ENCODE measurements at regions not wholly inside any gene's neighbourhood (a gene's known extent, or its start where the extent isn't known, plus 50 kb on each side); places are given as distances from the start of the nearest gene placed in this dataset.

DNA sequence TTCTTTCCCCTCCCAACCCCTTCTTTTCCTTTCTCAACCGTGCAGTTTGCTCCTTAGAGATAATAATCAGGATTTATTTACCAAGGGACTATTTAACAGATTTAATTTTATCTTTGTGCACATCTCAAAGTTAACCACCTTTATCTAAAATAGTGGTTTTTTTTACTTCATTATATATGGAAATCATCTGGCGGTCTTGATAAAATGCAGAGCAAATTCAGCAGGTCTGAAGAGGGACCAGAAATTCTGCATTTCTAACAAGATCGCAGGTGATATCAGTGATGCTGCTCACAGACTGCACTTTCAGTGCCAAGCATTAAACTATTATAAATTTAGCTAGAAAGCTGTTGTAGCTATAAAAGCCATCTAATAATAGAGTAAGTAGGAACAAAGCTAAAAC, 83.4 kb upstream of the NEGR1 start:
- peak; percentile 26 for FAIRE-seq
- H3K9me1 ChIP-seq (replicated peaks; ENCODE audit: control insufficient read depth, extremely low read depth, insufficient read depth, low read length): no peaks in the 10 kb centered on the region
- no peak for DNase-seq (ENCODE audit: low read depth, low spot score)
- no peak overlapping the region for H3K27ac ChIP-seq (ENCODE audit: insufficient read depth, low read depth, low read length)
- TF ChIP-seq POLR2A (IDR thresholded peaks at IDR 0.05; ENCODE audit: low read depth, low read length): no peak
- TF ChIP-seq MYC (IDR thresholded peaks at IDR 0.05; ENCODE audit: low read depth, low read length): no peak
- TF ChIP-seq, protein P1, sequence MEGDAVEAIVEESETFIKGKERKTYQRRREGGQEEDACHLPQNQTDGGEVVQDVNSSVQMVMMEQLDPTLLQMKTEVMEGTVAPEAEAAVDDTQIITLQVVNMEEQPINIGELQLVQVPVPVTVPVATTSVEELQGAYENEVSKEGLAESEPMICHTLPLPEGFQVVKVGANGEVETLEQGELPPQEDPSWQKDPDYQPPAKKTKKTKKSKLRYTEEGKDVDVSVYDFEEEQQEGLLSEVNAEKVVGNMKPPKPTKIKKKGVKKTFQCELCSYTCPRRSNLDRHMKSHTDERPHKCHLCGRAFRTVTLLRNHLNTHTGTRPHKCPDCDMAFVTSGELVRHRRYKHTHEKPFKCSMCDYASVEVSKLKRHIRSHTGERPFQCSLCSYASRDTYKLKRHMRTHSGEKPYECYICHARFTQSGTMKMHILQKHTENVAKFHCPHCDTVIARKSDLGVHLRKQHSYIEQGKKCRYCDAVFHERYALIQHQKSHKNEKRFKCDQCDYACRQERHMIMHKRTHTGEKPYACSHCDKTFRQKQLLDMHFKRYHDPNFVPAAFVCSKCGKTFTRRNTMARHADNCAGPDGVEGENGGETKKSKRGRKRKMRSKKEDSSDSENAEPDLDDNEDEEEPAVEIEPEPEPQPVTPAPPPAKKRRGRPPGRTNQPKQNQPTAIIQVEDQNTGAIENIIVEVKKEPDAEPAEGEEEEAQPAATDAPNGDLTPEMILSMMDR (IDR thresholded peaks at IDR 0.05; ENCODE audit: extremely low read depth in 1 of 2, insufficient read depth in 1 of 2, low read depth in 1 of 2, low read length in 2 of 2): no peak
- no peak for TF ChIP-seq EZH2 (IDR thresholded peaks at IDR 0.05; ENCODE audit: borderline replicate concordance, low read depth, low read length, severe bottlenecking)
- no peak for TF ChIP-seq POLR2AphosphoS5 (IDR thresholded peaks at IDR 0.05; ENCODE audit: insufficient read depth, low read depth, low read length)
- TF ChIP-seq, protein P2, sequence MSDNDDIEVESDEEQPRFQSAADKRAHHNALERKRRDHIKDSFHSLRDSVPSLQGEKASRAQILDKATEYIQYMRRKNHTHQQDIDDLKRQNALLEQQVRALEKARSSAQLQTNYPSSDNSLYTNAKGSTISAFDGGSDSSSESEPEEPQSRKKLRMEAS (IDR thresholded peaks at IDR 0.05; ENCODE audit: insufficient read depth, insufficient read length): no peak
- TF ChIP-seq FOS (IDR thresholded peaks at IDR 0.05; ENCODE audit: borderline replicate concordance, insufficient read depth, low read length): no peak
- no peak for TF ChIP-seq GATA2 (IDR thresholded peaks at IDR 0.05; ENCODE audit: insufficient read depth, insufficient read length, low read depth, low read length)
- TF ChIP-seq JUN (IDR thresholded peaks at IDR 0.05; ENCODE audit: borderline replicate concordance, insufficient read depth, insufficient read length, low read depth): no peak
- intact Hi-C loops (cut with micrococcal nuclease): no loop called here
- dilution Hi-C loops (cut with MboI; ENCODE audit: extremely low pct_ligation_motif_present, low sequenced_read_pairs): no loop called here
- no peak overlapping the region for H3K9ac ChIP-seq (replicated peaks; ENCODE audit: extremely low read depth, insufficient read depth, low read length)
- H3K4me1 ChIP-seq (ENCODE audit: control insufficient read depth, extremely low read depth, insufficient read depth, low read length): no peaks in the 10 kb centered on the region
- H4K20me1 ChIP-seq (replicated peaks; ENCODE audit: control insufficient read depth, extremely low read depth, insufficient read depth, low read length): no peaks in the 10 kb centered on the region
- H2AFZ ChIP-seq (ENCODE audit: low read depth, low read length): no peak overlapping the region
- no peaks in the 10 kb centered on the region for H3K36me3 ChIP-seq (ENCODE audit: control insufficient read depth in 2 of 2, extremely low read depth in 1 of 2, insufficient read depth in 2 of 2, low read length in 2 of 2)
- ChIA-PET POLR2A (no interaction called here), CTCF (no interaction called here)
- no peaks in the 10 kb centered on the region for H3K79me2 ChIP-seq (ENCODE audit: control insufficient read depth, insufficient read depth, low read length)
- BruUV-seq (replicated peaks): no TSS peak
- no peaks in the 10 kb centered on the region for H3K27me3 ChIP-seq (ENCODE audit: control insufficient read depth in 2 of 2, insufficient read depth in 2 of 2, low read length in 2 of 2)
- no peak overlapping the region for H3K4me2 ChIP-seq (ENCODE audit: insufficient read depth, low read length)
- no peaks in the 10 kb centered on the region for H3K9me3 ChIP-seq (replicated peaks; ENCODE audit: control insufficient read depth, insufficient read depth, low read length)
- no peak overlapping the region for H3K4me3 ChIP-seq (replicated peaks in 1 of 3; ENCODE audit: insufficient read depth in 1 of 3, low read depth in 1 of 3, low read length in 3 of 3)

All from endothelial cell of umbilical vein (primary cell).